ENCODE measurements at regions not wholly inside any gene's neighbourhood (a gene's known extent, or its start where the extent isn't known, plus 50 kb on each side); places are given as distances from the start of the nearest gene placed in this dataset.

- intact Hi-C loops (cut with micrococcal nuclease): no loop called here
- Histone ChIP-seq H3K36me3 (ENCODE audit: control insufficient read depth in 1 of 2, insufficient read depth in 2 of 2, low read length in 2 of 2) (no peaks in the 10 kb centered on the region), H4K20me1 (ENCODE audit: insufficient read depth) (no peaks in the 10 kb centered on the region), H3K4me2 (ENCODE audit: low read length) (no peak overlapping the region), H3K9me3 (ENCODE audit: control insufficient read depth in 1 of 2, insufficient read depth in 1 of 2, low read depth in 1 of 2, low read length in 2 of 2) (no peaks in the 10 kb centered on the region), H3K9ac (ENCODE audit: low read length) (no peak overlapping the region), H3K4me3 (replicated peaks in 1 of 2; ENCODE audit: low read depth in 1 of 2, low read length in 2 of 2) (no peak overlapping the region), H3K9me2 (ENCODE audit: insufficient read depth) (no peaks in the 10 kb centered on the region), H3K27ac (ENCODE audit: low read depth, low read length) (no peak overlapping the region), H2AFZ (ENCODE audit: low read depth, low read length, poor library complexity, severe bottlenecking) (no peak overlapping the region), H3K4me1 (ENCODE audit: control insufficient read depth in 1 of 2, insufficient read depth in 2 of 2, low read length in 2 of 2) (no peaks in the 10 kb centered on the region), H3K79me2 (ENCODE audit: insufficient read depth, low read length) (no peaks in the 10 kb centered on the region), H3K27me3 (ENCODE audit: insufficient read depth, low read length) (no peaks in the 10 kb centered on the region)
- BruUV-seq (replicated peaks): no TSS peak
- POLR2A ChIA-PET: no interaction called here
- CTCF ChIA-PET: no interaction called here
- no peak for TF ChIP-seq YY1 (IDR thresholded peaks at IDR 0.05; ENCODE audit: extremely low read depth, insufficient replicate concordance, low read depth, low read length)
- ATAC-seq (no peak), DNase-seq (ENCODE audit: low read depth, low spot score) (no peak)
- RAD21 ChIA-PET (ENCODE audit: low non-redundant PET in 1 of 2, low total read pairs in 2 of 2, uncharacterized antibody in 2 of 2, unreplicated experiment in 2 of 2): no interaction called here
Measured at GRCh38 chr2:11996618-11997017, 250.2 kb downstream of the LPIN1 start.

- ChIA-PET RAD21 (ENCODE audit: low non-redundant PET in 1 of 2, low total read pairs in 2 of 2, uncharacterized antibody in 2 of 2, unreplicated experiment in 2 of 2) (no interaction called here), CTCF (no interaction called here), POLR2A (no interaction called here)
- Histone ChIP-seq H2AFZ (ENCODE audit: low read depth, low read length, poor library complexity, severe bottlenecking) (no peak overlapping the region), H3K4me1 (ENCODE audit: control insufficient read depth in 1 of 2, insufficient read depth in 2 of 2, low read length in 2 of 2) (no peaks in the 10 kb centered on the region), H3K79me2 (ENCODE audit: insufficient read depth, low read length) (no peaks in the 10 kb centered on the region), H3K4me2 (ENCODE audit: low read length) (no peak overlapping the region), H3K9ac (ENCODE audit: low read length) (no peak overlapping the region), H3K9me3 (ENCODE audit: control insufficient read depth in 1 of 2, insufficient read depth in 1 of 2, low read depth in 1 of 2, low read length in 2 of 2) (no peaks in the 10 kb centered on the region), H3K27me3 (ENCODE audit: insufficient read depth, low read length) (no peaks in the 10 kb centered on the region), H3K27ac (ENCODE audit: low read depth, low read length) (no peak overlapping the region), H3K36me3 (ENCODE audit: control insufficient read depth in 1 of 2, insufficient read depth in 2 of 2, low read length in 2 of 2) (no peaks in the 10 kb centered on the region), H3K9me2 (ENCODE audit: insufficient read depth) (no peaks in the 10 kb centered on the region), H4K20me1 (ENCODE audit: insufficient read depth) (no peaks in the 10 kb centered on the region), H3K4me3 (replicated peaks in 1 of 2; ENCODE audit: low read depth in 1 of 2, low read length in 2 of 2) (no peak overlapping the region)
- TF ChIP-seq YY1 (IDR thresholded peaks at IDR 0.05; ENCODE audit: extremely low read depth, insufficient replicate concordance, low read depth, low read length) (no peak), MAX (IDR thresholded peaks at IDR 0.05) (no peak), POLR2AphosphoS5 (IDR thresholded peaks at IDR 0.05; ENCODE audit: low read depth, low read length) (no peak), FOSL1 (IDR thresholded peaks at IDR 0.05; ENCODE audit: low read depth) (no peak), CBX3 (IDR thresholded peaks at IDR 0.05; ENCODE audit: low read depth) (no peak)
- intact Hi-C loops (cut with micrococcal nuclease): no loop called here
- ATAC-seq (no peak), DNase-seq (ENCODE audit: low read depth, low spot score) (no peak)
- BruUV-seq (replicated peaks): no TSS peak
Measured at GRCh38 chr2:11997142-11997541, 250.7 kb downstream of the LPIN1 start.
